Memory B cell (primary cell): ENCODE measurements at regions not wholly inside any gene's neighbourhood (a gene's known extent, or its start where the extent isn't known, plus 50 kb on each side); places are given as distances from the start of the nearest gene placed in this dataset.
"Not testable (repeated sequence)": the region's sequence is repeated elsewhere in the genome, so short reads cannot be mapped to it uniquely, and the experiment has no call there.

ENCODE experiments used
- ATAC-seq: fragments of 150-1000 bp; cut with Tn5 transposase; 2 replicates; pipeline ENCODE4 v1.10.0; 2021; ENCODE audit warnings: low read depth, mild to moderate bottlenecking, moderate library complexity
- DNase-seq, 2 donors: peaks; one replicate each; pipeline ENCODE4 v3.0.0; 2022; ENCODE audit warnings: low spot score in 2 of 2
- H3K27ac Mint-ChIP-seq: one replicate; pipeline ENCODE4 v1.8.0; 2022; ENCODE audit warnings: mild to moderate bottlenecking, moderate library complexity, mixed read lengths
- H3K27me3 Mint-ChIP-seq: one replicate; pipeline ENCODE4 v1.8.0; 2022; ENCODE audit warnings: mixed read lengths
- H3K36me3 Mint-ChIP-seq: one replicate; pipeline ENCODE4 v1.8.0; 2022; ENCODE audit warnings: mild to moderate bottlenecking, mixed read lengths
- H3K4me1 Mint-ChIP-seq: one replicate; pipeline ENCODE4 v1.8.0; 2022; ENCODE audit warnings: mixed read lengths
- H3K4me3 Mint-ChIP-seq: one replicate; pipeline ENCODE4 v1.8.0; 2022; ENCODE audit warnings: mild to moderate bottlenecking, moderate library complexity, mixed read lengths
- H3K9me3 Mint-ChIP-seq: one replicate; pipeline ENCODE4 v1.8.0; 2022; ENCODE audit warnings: mixed read lengths

DNA sequence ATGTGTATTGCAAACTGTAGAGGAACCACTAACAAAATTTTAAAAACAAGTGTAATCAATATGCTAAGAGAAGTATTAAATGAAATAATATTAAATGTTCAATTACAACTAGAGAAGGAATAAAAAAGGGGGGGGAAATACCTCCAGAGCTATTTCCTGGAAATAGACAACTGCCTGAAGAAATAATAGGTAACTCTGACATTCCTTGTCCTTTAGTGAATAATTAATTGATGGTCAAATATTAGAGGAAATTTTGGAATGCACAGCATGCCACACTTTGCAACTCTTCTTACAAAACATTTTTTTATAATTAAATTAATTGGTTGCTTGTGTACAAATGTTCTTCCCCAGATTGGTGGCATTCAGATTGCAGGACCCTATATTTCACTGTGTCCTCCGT lies 342.6 kb upstream of the COL8A1 start:
- H3K27ac Mint-ChIP-seq = no peak overlapping the region
- H3K9me3 Mint-ChIP-seq = peaks cover 3% of the 10 kb centered on the region
- H3K27me3 Mint-ChIP-seq = no peaks in the 10 kb centered on the region
- DNase-seq = no peak
- no peak for ATAC-seq
- no peaks in the 10 kb centered on the region for H3K36me3 Mint-ChIP-seq
- no peak overlapping the region for H3K4me3 Mint-ChIP-seq
- H3K4me1 Mint-ChIP-seq = no peaks in the 10 kb centered on the region

DNA sequence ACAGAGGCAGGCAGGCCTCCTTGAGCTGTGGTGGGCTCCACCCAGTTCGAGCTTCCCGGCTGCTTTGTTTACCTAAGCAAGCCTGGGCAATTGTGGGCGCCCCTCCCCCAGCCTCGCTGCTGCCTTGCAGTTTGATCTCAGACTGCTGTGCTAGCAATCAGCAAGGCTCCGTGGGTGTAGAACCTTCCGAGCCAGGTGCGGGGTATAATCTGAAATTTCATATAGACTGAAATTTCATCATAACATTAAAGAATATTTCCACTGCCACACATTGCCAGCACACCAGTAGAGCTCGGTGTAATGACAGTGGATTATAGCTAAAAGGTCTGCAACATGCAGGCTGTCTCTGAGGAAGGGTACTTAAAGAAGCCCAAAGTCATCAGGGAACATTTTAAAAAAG lies 344.3 kb upstream of the COL8A1 start:
- ATAC-seq, H3K9me3 Mint-ChIP-seq, H3K27me3 Mint-ChIP-seq, DNase-seq, H3K27ac Mint-ChIP-seq, H3K4me3 Mint-ChIP-seq, H3K4me1 Mint-ChIP-seq, H3K36me3 Mint-ChIP-seq: not testable (repeated sequence)

DNA sequence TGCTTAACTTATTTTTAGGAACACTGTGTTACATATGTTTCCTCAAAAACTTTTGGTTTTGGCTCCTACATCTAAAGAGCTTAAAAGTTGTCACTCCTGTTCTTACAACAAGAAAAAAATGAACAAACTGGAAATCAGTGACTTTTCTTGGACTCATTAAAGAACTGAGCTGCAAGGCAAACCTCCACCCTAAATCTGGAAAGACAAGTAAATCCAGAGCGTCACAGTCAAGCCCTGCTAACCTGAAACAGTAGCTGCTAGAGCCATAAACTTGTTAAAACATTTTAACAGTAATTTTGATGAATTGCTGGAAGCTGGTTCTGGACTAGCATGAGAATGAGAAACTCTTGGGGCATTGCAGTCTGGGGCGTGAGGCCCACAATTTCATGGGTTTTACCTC lies 350.5 kb upstream of the COL8A1 start:
- ATAC-seq = no peak
- H3K4me3 Mint-ChIP-seq = no peak overlapping the region

GRCh38 chr3:99286266-99286845 lies 352.0 kb upstream of the COL8A1 start:
- Mint-ChIP-seq H3K36me3 (no peaks in the 10 kb centered on the region), H3K4me3 (no peak overlapping the region), H3K9me3 (peaks cover 1% of the 10 kb centered on the region), H3K27ac (no peak overlapping the region), H3K4me1 (no peaks in the 10 kb centered on the region), H3K27me3 (no peaks in the 10 kb centered on the region)
- DNase-seq (no peak), ATAC-seq (no peak)

More for the DNA sequence above, 350.5 kb upstream of the COL8A1 start:
- no peaks in the 10 kb centered on the region for H3K27me3 Mint-ChIP-seq
- no peak for DNase-seq
- no peaks in the 10 kb centered on the region for H3K4me1 Mint-ChIP-seq
- no peak overlapping the region for H3K27ac Mint-ChIP-seq
- no peaks in the 10 kb centered on the region for H3K9me3 Mint-ChIP-seq
- H3K36me3 Mint-ChIP-seq = no peaks in the 10 kb centered on the region

DNA sequence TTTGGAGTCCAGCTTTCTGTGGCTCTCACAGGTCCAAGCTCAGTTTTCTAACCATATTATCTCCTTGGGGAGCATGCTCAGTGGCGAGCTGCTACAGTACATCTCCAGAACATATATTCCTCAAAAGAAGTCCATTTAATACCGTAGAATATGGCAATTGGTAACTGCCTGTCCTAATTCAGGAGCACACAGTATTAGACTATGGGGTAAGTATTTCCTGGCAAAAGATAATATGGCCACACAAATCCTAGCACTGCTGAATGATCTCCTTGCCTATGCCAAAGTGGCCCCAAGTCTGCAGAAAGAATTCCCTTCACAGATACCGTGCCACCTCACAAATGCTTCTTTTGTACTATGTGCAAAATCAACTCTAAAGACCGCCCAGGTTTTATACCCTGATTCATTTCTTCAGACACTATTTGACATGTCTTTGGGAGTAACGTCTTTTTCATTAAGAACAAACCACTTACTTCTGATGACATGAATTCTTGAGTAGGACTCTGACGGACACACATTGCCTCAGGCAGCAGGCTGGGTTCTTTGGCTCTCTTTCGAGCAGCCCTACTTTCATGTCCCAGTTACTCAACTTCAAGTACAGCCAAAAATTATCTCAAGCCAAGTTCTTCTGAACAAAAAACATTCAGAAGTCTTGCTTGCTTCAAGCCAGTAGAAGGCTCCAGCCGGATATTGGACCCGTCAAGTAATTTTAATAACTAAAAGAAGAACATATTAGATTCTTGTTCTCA lies 368.3 kb upstream of the DCBLD2 start:
- H3K9me3 Mint-ChIP-seq = peaks cover 1% of the 10 kb centered on the region
- H3K27ac Mint-ChIP-seq = no peak overlapping the region
- H3K36me3 Mint-ChIP-seq = no peaks in the 10 kb centered on the region
- ATAC-seq (no peak), DNase-seq (no peak)
- H3K27me3 Mint-ChIP-seq = no peaks in the 10 kb centered on the region
- H3K4me3 Mint-ChIP-seq = no peak overlapping the region
- no peaks in the 10 kb centered on the region for H3K4me1 Mint-ChIP-seq

DNA sequence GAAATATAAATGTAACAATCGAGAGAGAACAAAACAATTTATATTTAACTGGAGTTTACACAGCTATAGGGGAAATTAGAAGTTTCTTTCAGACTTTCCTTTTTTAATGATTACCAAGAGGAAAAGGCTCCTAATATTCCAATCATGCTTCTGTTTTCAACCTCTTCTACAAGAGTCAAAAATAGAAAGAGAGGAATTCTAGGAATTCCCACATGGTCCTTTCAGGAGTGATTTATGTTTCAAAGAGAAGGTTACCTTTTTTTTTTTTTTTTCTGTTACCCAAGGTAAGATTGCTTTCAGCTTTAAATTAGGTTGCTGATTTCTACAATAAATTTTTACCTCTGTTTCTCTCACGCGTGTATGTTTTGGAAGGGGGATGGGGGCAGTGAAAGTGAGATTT lies 355.3 kb upstream of the DCBLD2 start:
- ATAC-seq (no peak), DNase-seq (no peak)
- Mint-ChIP-seq H3K4me1 (no peaks in the 10 kb centered on the region), H3K27me3 (no peaks in the 10 kb centered on the region), H3K36me3 (no peaks in the 10 kb centered on the region), H3K4me3 (no peak overlapping the region), H3K27ac (no peak overlapping the region), H3K9me3 (peaks cover 1% of the 10 kb centered on the region)

- no peaks in the 10 kb centered on the region for H3K4me1 Mint-ChIP-seq
- peaks cover 1% of the 10 kb centered on the region for H3K9me3 Mint-ChIP-seq
- no peaks in the 10 kb centered on the region for H3K27me3 Mint-ChIP-seq
- no peak overlapping the region for H3K27ac Mint-ChIP-seq
- DNase-seq (no peak), ATAC-seq (no peak)
- H3K36me3 Mint-ChIP-seq = no peaks in the 10 kb centered on the region
- H3K4me3 Mint-ChIP-seq = no peak overlapping the region
Measured at GRCh38 chr3:99253963-99254355, 352.5 kb upstream of the DCBLD2 start.

- DNase-seq = no peak
- no peak overlapping the region for H3K4me3 Mint-ChIP-seq
- no peak overlapping the region for H3K27ac Mint-ChIP-seq
- no peak for ATAC-seq
- no peaks in the 10 kb centered on the region for H3K27me3 Mint-ChIP-seq
- H3K36me3 Mint-ChIP-seq = no peaks in the 10 kb centered on the region
- no peaks in the 10 kb centered on the region for H3K9me3 Mint-ChIP-seq
- no peaks in the 10 kb centered on the region for H3K4me1 Mint-ChIP-seq
Measured at GRCh38 chr3:99250821-99251355, 349.4 kb upstream of the DCBLD2 start.

DNA sequence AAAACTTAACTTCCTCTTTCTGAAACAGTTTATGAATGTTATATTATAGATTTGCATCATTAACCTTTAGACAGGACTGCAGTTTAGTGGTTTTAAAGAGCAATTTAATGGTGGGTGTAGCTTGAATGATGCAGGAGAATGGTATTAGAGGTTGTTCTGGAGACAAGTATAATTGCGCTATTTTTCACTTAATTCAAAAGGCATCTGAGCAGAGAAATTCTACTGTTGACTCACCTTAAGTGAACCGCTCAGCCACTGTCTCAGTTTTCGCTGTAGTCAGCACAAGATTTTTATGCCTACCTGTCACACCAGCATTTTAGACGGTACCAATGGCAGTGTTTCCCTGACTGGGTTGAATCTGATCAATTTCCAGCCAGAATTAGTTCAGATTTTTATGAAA lies 348.8 kb upstream of the DCBLD2 start:
- no peaks in the 10 kb centered on the region for H3K27me3 Mint-ChIP-seq
- H3K36me3 Mint-ChIP-seq = no peaks in the 10 kb centered on the region
- H3K4me3 Mint-ChIP-seq = no peak overlapping the region
- no peaks in the 10 kb centered on the region for H3K4me1 Mint-ChIP-seq
- ATAC-seq = no peak
- H3K9me3 Mint-ChIP-seq = peaks cover 1% of the 10 kb centered on the region
- no peak overlapping the region for H3K27ac Mint-ChIP-seq
- no peak for DNase-seq

GRCh38 chr3:99249627-99250026 lies 348.1 kb upstream of the DCBLD2 start:
- ATAC-seq (no peak), DNase-seq (no peak)
- Mint-ChIP-seq H3K9me3 (peaks cover 2% of the 10 kb centered on the region), H3K4me3 (no peak overlapping the region), H3K27ac (no peak overlapping the region), H3K27me3 (no peaks in the 10 kb centered on the region), H3K36me3 (no peaks in the 10 kb centered on the region), H3K4me1 (no peaks in the 10 kb centered on the region)

GRCh38 chr3:99248913-99249312 lies 347.4 kb upstream of the DCBLD2 start:
- no peaks in the 10 kb centered on the region for H3K36me3 Mint-ChIP-seq
- no peak overlapping the region for H3K27ac Mint-ChIP-seq
- DNase-seq (no peak), ATAC-seq (no peak)
- no peaks in the 10 kb centered on the region for H3K27me3 Mint-ChIP-seq
- H3K4me1 Mint-ChIP-seq = no peaks in the 10 kb centered on the region
- no peak overlapping the region for H3K4me3 Mint-ChIP-seq
- peaks cover 2% of the 10 kb centered on the region for H3K9me3 Mint-ChIP-seq

DNA sequence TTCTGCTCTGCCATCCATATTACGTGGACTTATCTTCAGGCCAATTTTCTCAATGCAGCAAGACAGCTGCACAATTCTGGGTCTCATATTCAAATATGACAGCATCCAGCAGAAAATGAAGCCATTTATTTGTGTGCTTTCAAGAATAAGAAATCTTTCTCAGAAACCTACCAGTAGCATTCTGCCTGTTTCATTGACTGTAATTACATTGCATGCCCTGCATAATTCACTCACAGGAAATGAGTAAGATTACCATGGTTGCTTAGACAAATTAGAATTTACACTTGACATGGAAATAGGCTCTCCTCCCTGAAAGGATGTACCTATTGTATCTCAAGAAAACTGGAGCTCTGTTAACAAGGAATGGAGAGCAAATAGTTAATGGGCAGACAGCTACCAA lies 346.6 kb upstream of the DCBLD2 start:
- Mint-ChIP-seq H3K4me3 (no peak overlapping the region), H3K4me1 (no peaks in the 10 kb centered on the region), H3K36me3 (no peaks in the 10 kb centered on the region), H3K27me3 (no peaks in the 10 kb centered on the region), H3K9me3 (peaks cover 2% of the 10 kb centered on the region), H3K27ac (no peak overlapping the region)
- DNase-seq (no peak), ATAC-seq (no peak)

DNA sequence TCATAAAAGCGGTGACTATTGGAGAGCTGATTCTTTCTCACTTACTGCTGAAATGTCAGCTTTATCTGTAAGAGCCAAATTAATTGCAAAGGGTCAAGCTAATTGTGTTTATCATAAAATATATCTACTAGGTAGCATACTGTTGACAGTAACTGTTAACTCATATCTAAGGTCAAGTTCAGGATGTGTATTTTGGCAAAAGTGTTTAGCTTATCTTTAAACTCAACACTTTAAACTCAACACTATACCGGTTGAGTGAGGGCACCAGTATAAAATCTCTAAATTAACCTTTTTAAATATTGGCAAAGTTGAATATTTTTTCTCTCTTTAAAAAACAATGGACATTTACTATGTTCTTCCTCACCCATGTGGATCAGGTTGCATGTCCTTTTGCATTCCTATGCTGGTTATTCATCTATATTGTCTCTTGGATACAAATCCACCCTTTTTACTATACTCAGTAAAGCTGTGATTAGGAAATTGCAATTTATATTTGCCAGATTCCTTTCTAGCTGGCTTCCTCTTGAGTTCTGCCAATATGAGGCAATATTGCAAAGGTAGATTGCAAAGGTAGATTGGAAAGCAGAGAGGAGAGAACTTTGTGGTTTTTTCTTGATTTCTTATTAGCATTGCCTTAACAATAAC lies 344.6 kb upstream of the DCBLD2 start:
- peaks cover 2% of the 10 kb centered on the region for H3K9me3 Mint-ChIP-seq
- DNase-seq (no peak), ATAC-seq (no peak)

DNA sequence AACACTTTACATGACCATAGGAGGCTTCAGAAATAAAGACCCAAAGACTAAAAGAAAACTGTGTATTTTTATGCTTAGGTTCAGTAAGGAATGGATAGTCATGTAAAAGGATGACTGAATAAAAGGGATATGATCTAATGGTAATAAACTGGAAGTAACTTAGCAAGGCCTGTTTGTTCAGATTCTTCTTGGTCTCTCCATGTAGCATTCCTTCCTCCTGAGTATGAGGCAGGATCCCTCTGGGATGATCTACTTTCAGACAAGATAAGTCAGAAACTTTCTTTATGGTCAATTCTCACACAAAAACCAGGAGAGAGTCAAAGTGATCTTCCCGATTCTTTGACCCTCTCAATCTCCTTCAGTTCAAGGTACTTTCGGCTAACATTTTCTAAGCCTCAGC lies 340.8 kb upstream of the DCBLD2 start:
- no peaks in the 10 kb centered on the region for H3K36me3 Mint-ChIP-seq
- no peaks in the 10 kb centered on the region for H3K4me1 Mint-ChIP-seq
- ATAC-seq (no peak), DNase-seq (no peak)
- no peak overlapping the region for H3K27ac Mint-ChIP-seq
- H3K27me3 Mint-ChIP-seq = no peaks in the 10 kb centered on the region
- no peak overlapping the region for H3K4me3 Mint-ChIP-seq
- H3K9me3 Mint-ChIP-seq = peaks cover 3% of the 10 kb centered on the region

More for the DNA sequence above, 344.6 kb upstream of the DCBLD2 start:
- no peaks in the 10 kb centered on the region for H3K36me3 Mint-ChIP-seq
- no peaks in the 10 kb centered on the region for H3K27me3 Mint-ChIP-seq
- H3K27ac Mint-ChIP-seq = no peak overlapping the region
- H3K4me3 Mint-ChIP-seq = no peak overlapping the region
- H3K4me1 Mint-ChIP-seq = no peaks in the 10 kb centered on the region
